Cerebellar nuclear complex (tissue), 1 donor: ENCODE measurements at regions not wholly inside any gene's neighbourhood (a gene's known extent, or its start where the extent isn't known, plus 50 kb on each side); places are given as distances from the start of the nearest gene placed in this dataset.

Experiments used
- DNase-seq, 2 experiments: peaks; one replicate each; lab custom pipeline; 2025; lab: John Stamatoyannopoulos, UW

DNA sequence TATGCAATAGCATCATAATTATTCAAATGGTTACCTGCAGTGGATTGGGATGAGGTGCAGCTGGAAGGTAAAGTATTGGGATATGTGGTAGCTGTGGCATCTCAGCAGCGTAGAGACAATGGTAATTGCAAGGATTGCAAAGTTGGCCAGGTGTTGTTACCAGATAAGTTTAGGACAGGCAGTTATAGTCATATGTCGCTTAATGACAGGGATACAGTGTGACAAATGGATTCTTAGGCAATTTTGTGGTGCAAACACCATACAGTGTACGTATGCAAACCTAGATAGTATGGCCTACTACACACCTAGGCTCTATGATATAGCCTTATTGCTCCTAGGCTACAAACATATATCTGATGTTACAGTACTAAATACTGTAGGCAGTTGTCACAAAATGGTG, 163.5 kb upstream of the LYZL2 start:
- DNase-seq = no peak

DNA sequence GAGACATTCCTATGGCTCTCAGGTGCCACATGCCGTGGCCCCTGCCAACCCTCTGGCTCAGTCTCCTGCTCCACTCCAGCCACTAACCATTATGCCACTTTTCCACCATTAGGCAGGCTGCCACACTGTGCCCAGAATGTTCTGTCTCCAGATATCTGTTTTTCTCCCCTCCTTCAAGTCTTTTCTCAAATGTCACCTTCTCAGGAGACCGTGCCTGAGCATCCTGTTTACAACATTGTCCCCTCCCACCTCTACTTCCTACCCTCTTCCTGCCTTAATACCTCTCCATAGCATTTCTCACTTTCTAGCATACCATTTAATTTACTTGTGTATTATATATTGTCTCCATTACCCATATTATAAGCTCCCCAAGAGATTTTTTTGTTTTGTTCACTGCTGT, 162.5 kb upstream of the LYZL2 start:
- DNase-seq = no peak

DNA sequence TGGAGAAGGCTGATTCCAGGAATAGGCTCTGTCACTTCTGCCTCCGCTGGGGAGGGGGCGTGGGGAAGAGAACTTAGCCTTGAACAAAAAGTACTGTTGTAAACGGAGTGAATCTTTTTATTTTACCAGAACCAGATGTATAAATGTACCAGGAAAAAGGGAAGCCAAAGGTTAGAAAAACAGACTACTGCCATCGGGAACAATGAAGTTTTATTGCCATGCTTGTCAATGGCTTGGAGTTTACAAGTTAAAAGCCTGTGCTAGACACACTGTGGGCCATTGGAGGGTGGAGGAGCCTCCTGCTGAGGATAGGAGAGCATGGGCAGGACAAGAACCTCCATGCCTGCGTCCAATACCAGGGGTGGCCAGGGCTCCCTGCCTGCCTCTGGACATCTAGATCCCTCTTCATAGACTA, 161.7 kb upstream of the LYZL2 start:
- DNase-seq = no peak

DNA sequence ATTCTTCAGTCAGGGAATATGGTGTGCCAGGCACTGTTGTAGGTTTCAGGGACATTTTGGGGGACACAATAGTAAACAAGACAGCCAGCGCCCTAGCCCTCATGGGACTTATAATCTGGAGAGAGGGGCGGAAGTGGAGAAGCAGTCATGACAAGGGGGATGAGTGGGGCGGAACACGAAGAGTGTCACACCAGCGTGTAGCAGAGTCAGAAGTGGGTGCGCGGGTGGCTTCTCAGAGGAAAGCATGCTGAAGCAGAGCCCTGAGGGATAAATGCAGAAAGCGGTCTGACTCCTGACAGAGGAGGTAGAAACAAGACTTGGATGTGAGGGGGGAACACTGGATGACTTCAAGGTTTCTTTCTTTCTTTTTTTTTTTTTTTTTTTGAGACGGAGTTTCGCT, 160.3 kb upstream of the LYZL2 start:
- DNase-seq = no peak

DNA sequence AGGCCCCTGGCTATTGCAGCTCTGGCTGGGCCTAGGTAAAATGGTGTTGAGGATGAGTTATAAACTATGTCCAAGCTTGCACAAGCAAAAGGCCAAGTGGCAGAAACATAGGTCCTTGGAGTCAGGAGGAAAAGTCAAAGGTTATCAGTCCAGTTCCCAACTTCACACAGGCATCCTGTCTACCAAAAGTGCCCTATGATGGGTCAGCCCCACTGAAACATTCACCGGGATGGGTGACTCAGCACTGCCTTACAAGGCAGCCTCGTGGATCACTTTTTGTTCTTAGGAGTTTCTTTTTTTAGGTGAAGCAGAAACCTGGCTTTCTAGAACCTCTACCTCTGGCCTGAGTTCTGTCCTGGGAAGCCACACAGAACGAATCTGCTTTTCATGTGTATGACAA, 158.8 kb upstream of the LYZL2 start:
- no peak for DNase-seq

DNA sequence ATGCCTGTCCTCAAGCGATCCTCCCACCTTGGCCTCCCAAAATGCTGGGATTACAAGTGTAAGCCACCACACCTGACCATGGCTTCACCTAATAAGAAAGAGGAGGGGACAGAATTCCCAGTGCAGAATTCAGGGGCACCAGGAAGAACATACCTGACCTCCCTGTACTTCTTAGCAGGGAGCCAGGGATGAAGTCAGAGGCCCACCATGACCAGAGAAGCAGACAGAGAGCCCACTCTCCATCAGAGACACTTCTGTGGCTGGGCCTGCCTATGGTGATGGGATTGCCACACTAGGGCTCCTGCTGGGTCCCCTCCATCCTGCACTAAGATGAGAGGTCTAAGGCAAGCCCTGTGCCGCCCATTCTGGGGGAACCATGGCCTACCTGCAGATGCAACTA, 157.4 kb upstream of the LYZL2 start:
- no peak for DNase-seq

DNA sequence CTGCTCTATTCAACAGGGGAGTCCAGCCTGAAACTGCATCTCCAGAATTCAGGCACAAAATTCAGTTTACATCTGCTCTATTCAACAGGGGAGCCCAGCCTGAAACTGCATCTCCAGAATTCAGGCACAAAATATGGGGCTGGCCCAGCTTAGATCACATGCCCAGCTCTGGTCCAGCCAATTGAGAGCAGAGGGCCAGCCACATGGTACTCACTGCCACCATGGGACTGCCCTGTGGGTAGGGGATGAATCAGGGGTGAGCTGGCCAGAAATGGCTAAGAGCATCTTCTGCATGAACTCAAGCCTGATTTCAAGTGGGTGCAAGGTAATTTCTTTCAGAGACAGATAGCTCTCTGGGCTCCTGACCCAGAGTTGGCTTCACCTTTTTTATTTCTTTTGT, 156.6 kb upstream of the LYZL2 start:
- no peak for DNase-seq

DNA sequence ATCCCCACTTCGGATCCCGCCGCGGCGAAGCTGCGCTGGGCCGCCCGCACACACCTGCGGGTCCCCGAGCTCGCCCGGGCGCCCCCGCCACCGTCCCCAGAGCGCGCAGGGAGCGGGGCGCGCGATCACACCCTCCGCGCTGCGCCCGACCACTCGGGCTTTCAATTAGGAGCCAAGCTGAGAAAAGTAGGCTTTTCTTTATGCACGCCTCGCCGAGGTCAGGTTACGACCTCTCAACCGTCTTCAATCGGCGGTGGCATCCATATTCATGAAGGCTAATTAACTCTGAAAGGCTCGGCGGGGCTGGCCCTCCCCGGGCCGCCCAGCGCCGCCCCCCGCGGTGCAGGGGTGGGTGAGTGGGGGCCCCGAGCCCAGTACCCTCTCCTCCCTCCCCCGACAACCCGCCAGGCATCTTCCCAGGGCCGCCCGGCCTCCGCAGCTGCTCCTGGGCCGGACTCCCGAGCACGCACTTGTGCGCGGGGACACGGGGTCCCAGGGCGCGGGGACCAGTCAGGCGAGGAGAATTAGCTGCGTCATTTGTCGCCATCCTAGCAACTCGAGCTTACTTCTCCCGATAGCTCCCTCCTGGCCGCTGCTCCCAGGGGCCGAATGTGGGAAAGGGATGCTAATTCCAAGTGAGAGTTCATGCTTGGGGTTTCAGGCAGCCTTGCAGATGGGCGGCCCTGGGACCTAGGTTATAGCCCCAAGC, 155.5 kb upstream of the LYZL2 start:
- peak in 1 of 2 experiments; percentile 51 for DNase-seq

DNA sequence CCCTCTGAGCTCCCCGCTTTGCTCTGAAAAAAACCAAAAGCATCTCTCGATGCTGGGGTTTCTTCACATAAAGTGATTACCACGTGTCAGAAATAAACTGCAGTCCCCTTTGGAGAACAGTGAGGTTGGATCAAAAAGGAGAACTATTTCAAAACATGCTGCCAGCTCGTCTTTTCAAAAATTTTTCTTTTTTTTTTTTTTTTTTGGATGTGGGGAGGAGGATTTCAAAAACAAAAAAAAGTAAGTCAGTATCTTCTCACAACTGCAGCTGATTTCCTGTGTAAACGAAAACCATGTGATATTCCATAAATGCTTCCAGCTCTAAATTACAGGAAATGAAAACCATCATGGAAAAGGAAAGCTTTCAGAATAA, 155.0 kb upstream of the LYZL2 start:
- DNase-seq = no peak

DNA sequence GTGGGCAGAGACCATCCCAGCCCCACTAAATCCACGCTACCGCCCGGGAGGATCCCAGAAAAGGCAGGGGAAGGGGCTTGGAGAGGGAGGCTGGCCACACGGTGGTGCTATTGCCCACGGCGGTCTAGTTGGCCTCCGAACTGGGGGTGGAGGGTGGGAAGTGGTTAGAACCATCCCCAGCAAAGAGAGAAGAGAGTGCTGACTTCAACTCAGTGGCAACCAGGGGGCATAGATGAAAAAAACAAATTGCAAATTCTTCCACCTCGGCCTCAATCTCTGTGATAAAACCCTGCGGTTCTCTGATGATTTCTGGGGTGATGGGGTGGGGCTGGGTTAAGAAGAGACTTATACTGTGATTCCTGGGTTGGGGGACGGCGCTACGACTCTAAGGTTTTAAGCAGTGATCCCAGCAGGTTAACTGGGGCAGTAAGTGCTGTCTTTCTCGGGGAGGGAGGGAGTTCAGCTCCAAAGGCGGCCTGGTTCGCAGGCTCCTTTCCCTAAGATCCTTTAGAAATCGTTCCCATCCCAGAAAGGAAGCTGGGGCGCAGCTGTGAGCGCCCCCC, 154.5 kb upstream of the LYZL2 start:
- peak in 1 of 2 experiments; percentile 19 for DNase-seq

DNA sequence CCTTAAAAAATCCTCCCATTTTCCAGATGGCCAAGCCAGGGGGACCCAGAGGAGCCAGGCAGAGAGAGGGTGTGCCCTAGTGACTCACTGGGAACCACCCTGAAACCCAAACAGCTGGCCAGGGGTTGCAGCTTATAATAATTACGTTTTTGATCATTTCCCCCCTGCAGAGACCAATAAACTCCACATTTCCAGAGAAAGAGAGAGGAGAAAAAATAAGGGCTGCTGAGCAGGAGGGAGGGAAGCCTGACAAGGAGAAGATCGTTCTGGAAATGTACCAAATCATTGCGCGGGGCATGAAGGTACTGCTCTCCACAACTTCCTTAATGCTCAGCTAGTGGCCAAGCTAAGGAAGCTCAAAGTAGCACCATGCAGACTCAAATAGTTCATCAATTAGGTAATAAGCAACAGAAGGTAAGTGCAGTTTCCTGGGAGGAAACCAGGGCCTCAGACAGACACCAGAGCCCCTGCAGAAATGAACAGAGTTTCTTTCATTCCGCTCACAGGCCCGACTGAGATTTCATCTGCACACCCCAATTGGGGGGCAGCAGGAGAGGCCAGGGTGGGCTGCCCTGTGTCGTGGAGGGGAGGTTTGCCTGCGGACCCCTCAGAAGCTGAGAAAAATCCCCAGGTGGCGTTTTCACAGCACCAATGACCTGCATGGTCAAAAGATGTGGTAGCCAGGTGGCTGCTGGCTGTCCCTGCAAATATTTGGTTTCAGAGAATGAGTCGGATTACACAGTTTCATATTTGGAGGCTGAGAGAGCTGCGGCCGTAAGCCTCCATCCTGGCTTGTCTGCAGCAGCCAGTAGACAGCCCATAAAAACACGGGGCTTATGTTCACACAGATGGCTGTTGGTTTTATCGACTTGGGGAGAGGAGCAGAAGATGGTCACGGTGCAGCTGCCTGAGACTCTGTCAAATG, 153.2 kb upstream of the LYZL2 start:
- DNase-seq = no peak

DNA sequence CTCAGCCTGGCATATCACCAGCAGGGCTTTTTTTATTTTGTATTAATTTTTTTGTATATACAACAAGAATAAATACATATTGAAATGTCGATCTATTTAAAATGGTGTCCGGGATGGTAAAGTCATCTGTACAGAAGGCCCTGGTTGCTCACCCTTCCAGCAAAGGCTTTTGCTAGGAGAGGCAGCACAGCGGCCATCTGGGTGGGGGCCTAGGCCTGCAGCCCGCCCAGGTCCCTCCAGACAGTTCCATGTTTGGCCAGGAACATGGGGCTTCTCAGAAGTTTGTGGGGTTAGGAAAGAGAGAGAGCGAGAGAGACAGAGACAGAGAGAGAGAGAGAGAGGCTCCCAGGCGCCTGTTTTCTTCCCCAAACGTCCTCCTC, 152.6 kb upstream of the LYZL2 start:
- no peak for DNase-seq

DNA sequence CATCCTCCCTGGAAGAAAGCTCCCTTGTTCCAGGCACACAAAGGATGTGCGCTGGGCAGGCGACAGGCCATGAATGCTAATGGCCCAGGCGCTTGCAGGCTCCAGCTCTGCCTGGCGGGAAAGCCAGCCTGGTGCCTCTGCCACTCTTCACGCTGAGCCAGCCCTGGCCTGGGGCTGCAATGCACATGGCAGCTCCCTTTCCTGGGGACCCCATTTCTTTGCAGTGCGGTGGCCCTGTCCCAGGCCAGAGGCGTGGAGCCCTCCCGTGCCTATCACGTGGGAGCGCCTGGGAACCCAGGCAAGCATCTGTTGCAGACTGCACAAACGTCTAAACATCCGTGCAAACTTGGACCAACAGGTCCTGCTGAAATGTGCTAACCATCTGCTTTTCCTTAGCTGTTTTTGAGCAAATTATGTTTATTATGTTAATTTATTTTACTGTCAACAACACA, 152.1 kb upstream of the LYZL2 start:
- DNase-seq = no peak

DNA sequence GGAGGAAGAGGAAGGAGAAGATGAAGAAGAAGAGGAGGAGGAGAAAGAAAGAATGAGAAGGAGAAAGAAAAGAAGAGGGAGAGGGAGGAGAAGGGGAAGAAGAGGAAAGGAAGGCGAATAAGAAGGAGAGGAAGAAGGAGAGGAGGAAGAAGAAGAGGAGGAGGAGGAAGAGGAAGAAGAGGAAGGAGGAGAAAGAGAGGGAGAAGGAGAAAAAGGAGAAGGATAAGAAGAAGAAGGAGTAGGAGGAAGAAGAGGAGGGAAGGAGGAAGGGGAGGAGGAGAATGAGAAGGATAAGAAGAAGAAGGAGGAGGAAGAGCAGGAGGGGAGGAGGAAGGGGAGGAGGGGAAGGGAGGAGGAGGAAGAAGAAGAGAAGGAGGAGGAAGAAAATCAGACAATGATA, 149.2 kb upstream of the LYZL2 start:
- no peak for DNase-seq

DNA sequence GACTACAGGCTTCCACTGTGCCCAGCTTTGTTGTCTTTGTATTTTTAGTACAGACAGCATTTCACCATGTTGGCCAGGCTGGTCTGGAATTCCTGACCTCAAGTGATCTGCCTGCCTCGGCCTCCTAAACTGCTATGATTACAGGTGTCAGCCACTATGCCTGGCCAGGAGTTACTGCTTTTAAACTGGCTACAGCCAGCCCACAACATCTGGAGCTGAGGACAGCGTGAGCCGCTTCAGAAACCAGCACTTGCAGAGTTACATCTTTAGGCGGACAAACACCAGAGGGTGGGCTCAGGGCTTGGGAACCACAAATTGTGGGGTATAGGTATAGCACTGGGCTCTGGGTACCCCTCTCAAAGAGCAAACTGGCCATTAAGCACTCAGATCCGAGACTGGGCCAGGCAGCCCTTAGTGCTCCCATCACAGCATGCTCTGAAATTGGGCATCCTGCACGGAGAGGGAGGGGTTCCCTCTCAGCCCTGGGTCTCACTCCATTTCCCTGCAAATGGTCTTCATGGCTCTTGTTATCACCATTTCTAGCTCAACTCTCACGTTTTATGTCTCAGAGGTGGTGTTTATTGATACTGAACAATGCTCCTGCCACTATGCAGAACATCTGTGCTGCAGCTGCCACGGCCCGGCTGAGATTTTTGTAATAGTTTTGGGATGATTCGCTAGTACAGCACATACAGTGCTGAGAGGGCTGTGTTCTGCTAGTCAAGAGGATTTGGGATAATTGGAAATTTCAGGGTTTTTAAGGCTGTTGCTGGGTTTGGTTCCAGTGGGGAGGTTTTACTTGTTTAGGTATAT, 146.4 kb upstream of the LYZL2 start:
- no peak for DNase-seq

DNA sequence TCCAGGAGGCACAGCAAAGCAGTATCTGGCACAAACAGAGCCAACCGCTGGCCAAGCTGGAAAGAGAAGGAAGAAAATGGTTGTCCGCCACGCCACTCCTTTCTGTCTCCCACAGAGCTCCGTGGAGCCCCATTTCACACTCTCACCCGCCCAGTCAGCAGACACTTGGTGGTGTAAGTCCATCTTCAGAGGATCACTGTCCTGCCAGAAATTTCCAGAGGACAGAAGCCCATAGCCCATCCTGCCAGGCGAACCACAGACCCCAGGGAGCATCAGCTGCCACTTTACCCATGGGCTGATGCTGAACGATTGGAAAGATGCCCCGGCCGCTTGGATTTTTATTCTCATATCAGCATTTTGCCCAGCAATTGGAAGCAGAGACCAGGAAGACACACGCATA, 144.7 kb upstream of the LYZL2 start:
- no peak for DNase-seq

DNA sequence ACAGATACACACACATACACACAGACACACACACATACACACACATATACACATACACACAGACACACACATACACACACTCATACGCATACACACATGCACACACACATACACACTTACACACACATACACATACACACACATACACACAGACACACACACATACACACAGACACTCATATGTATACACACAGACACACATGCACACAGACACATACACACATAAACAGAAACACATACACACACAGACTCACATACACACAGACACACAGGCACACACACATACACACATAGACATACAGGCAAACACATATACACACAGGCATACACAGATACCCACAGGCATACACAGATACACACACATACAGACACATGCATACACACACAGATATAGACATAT, 143.9 kb upstream of the LYZL2 start:
- DNase-seq = no peak

DNA sequence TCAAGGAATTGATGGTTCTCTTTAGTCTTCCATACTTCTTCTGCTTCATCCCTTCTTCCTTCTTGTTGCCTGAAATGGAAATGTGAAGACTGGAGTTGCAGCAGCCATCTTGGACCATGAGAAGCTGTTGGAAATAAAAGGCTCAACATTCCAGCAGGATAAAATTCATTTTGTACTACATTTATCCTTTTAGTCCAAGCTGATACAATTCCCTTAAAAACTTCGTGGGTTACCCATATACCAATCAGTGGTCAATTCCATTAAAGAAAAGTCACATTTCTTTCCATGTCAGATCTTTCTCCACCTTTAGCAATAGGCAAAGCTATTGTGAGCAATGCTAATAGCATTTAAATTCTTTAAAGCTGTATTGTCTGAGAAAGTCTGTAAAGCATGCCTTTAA, 141.3 kb upstream of the LYZL2 start:
- DNase-seq = no peak

DNA sequence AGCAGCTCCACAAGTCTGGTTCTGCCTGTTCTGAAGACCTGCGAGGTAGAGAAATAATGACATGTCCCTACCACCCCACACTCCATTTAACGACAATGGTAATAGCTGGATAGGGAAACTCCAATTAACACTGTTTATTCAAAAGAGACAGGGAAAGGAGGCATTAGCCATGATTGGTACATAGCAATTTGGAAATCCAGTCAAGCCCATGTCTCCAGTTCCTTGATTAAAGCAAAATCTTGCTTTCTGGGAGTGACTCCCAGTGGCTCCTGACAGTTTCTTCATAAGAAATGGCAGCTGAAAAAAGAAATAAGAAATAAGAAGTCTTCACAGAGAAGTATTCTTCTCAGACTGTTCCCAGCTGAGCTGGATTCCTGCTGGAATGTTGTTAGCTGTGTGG, 140.7 kb upstream of the LYZL2 start:
- DNase-seq = no peak

DNA sequence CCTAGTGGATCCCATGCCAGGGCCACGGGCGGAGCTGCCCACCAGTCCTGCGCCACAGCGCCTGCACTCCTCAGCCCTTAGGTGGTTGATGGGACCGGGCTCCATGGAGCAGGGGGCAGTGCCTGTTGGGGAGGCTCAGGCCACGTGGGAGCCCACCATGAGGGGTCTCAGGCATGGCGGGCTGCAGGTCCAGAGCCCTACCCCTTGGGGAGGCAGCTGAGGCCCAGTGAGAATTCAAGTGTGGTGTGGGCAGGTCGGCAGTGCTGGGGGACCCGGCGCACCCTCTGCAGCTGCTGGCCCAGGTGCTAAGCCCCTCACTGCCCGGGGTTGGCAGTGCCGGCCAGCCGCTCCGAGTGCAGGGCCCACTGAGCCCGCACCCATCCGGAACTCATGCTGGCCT, 139.8 kb upstream of the LYZL2 start:
- no peak for DNase-seq

DNA sequence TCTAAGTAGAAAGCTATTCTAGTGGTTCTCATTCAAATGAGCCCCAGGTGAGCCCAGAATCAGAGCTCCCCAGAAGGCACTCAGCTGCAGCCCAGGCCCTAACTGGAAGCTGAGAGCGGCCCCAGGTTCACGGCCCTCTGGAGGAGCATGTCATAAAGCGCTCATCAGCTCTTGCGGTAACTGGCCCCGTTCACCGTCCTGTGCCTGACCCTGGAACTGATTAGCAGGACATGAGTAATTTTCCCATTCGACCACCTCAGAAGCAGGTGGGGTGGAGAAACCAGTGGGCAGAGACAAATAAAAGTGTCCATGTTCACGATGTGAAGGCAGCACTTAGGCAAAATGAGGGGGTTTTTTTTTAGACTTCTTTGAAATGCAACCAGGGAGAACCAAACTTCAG, 136.1 kb upstream of the LYZL2 start:
- no peak for DNase-seq

DNA sequence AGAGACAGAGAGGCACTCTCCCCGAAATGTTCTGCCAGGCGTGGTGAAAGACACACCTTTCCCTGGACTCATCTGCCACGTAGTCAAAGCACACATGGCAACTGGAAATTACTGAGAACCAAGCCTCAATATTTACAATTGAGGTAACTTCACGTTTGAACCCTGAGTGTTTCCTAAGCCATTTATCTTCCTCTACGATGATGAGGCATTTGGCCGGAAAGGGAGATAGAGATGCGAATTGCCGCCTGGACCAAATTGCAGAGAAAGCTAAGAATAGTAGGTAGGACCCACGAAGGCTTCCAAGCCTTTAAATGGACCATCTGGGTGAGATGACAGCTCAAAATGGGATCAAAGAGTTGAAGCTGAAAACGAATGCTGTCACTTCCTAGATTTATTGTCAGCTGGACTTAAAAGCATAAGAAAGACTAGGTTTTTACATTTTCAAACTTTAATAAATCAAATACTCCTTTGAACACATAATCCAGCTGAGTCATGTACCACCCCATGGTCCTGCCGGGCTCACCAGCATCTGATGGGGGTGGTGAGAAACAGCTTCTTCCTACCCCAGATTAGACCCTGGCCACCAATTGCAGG, 135.6 kb upstream of the LYZL2 start:
- DNase-seq = no peak
